ENCODE measurements at regions not wholly inside any gene's neighbourhood (a gene's known extent, or its start where the extent isn't known, plus 50 kb on each side); places are given as distances from the start of the nearest gene placed in this dataset.

GRCh38 chr2:19556648-19557047 lies 198.2 kb upstream of the OSR1 start:
- TF ChIP-seq POLR2A (IDR thresholded peaks at IDR 0.05) (no peak), CTCF (IDR thresholded peaks at IDR 0.05) (no peak)

Data from right lobe of liver (tissue), 4 donors.